Left ventricle myocardium superior (tissue), 1 donor: ENCODE measurements at regions not wholly inside any gene's neighbourhood (a gene's known extent, or its start where the extent isn't known, plus 50 kb on each side); places are given as distances from the start of the nearest gene placed in this dataset.

Experiments used
- ATAC-seq: fragments of 200-7000 bp; cut with Tn5 transposase; one replicate; pipeline ENCODE4 v1.9.1; 2020; ENCODE audit warnings: mild to moderate bottlenecking, moderate library complexity
- DNase-seq: peaks from one replicate; pipeline ENCODE4 v3.0.0-alpha.2; 2020
- intact Hi-C: fragments of 100-400 bp; cut with micrococcal nuclease; formaldehyde crosslinking; loops from one replicate; pipeline ENCODE4 v1.11.0; 2022
- donor health status: DM: no; HTN: yes; CAD: no; lungs with severe emphysema.

GRCh38 chr15:59953392-59953883 lies 50.7 kb upstream of the FOXB1 start:
- ATAC-seq (no peak), DNase-seq (no peak)
- intact Hi-C loops, result no loop called here

GRCh38 chr15:59952960-59953359 lies 51.2 kb upstream of the FOXB1 start:
- no peak for DNase-seq
- ATAC-seq, result no peak
- intact Hi-C loops, result no loop called here

GRCh38 chr15:59950603-59951388 lies 53.3 kb upstream of the FOXB1 start:
- no peak for ATAC-seq
- intact Hi-C loops, result no loop called here
- no peak for DNase-seq

- intact Hi-C loops, result no loop called here
- DNase-seq (no peak), ATAC-seq (no peak)
These were observed 55.0 kb upstream of the FOXB1 start for GRCh38 chr15:59948924-59949613.

GRCh38 chr15:59946084-59946483 lies 58.0 kb upstream of the FOXB1 start:
- ATAC-seq (no peak), DNase-seq (no peak)
- intact Hi-C loops, result no loop called here

GRCh38 chr15:59945036-59945435 lies 59.1 kb upstream of the FOXB1 start:
- no peak for DNase-seq
- intact Hi-C loops, result no loop called here
- ATAC-seq, result no peak

- ATAC-seq (no peak), DNase-seq (no peak)
- intact Hi-C loops, result no loop called here
These were observed 62.5 kb upstream of the FOXB1 start for GRCh38 chr15:59941612-59942011.

GRCh38 chr15:59940928-59941327 lies 63.2 kb upstream of the FOXB1 start:
- no peak for ATAC-seq
- intact Hi-C loops, result no loop called here
- no peak for DNase-seq

- intact Hi-C loops, result no loop called here
- ATAC-seq (no peak), DNase-seq (no peak)
These were observed 63.7 kb upstream of the FOXB1 start for GRCh38 chr15:59940456-59940855.

- no peak for DNase-seq
- intact Hi-C loops, result no loop called here
- no peak for ATAC-seq
These were observed 67.4 kb upstream of the FOXB1 start for GRCh38 chr15:59936741-59937140.

- ATAC-seq, result no peak
- intact Hi-C loops, result no loop called here
- no peak for DNase-seq
These were observed 70.5 kb upstream of the FOXB1 start for GRCh38 chr15:59933607-59934006.

- DNase-seq (no peak), ATAC-seq (no peak)
- intact Hi-C loops, result no loop called here
These were observed 72.4 kb upstream of the FOXB1 start for GRCh38 chr15:59931646-59932261.

GRCh38 chr15:59924812-59925522 lies 79.1 kb upstream of the FOXB1 start:
- DNase-seq (no peak), ATAC-seq (no peak)
- intact Hi-C loops, result no loop called here

GRCh38 chr15:59924096-59924495 lies 80.0 kb upstream of the FOXB1 start:
- DNase-seq (no peak), ATAC-seq (no peak)
- intact Hi-C loops, result no loop called here

GRCh38 chr15:59923508-59923907 lies 80.6 kb upstream of the FOXB1 start:
- ATAC-seq (no peak), DNase-seq (no peak)
- intact Hi-C loops, result no loop called here

GRCh38 chr15:59918994-59919951 lies 84.8 kb upstream of the FOXB1 start:
- intact Hi-C loops, result no loop called here
- no peak for ATAC-seq
- no peak for DNase-seq

- DNase-seq, result peak; percentile 26
- intact Hi-C loops, result no loop called here
- ATAC-seq, result peak; percentile 52
These were observed 86.5 kb upstream of the FOXB1 start for GRCh38 chr15:59917504-59918157.

- no peak for ATAC-seq
- no peak for DNase-seq
- intact Hi-C loops, result no loop called here
These were observed 98.1 kb upstream of the FOXB1 start for GRCh38 chr15:59906046-59906445.
